ENCODE measurements at regions not wholly inside any gene's neighbourhood (a gene's known extent, or its start where the extent isn't known, plus 50 kb on each side); places are given as distances from the start of the nearest gene placed in this dataset.

GRCh38 chr14:38777401-38777800 lies 325.6 kb downstream of the SEC23A start:
- intact Hi-C loops (cut with micrococcal nuclease) (no loop called here), dilution Hi-C loops (cut with HindIII; ENCODE audit: low sequenced_read_pairs, unreplicated experiment) (no loop called here), in situ Hi-C loops (cut with MboI; ENCODE audit: low sequenced_read_pairs) (no loop called here)
- POLR2A ChIA-PET (ENCODE audit: unreplicated experiment), result no interaction called here
- H3K36me3 ChIP-seq (ENCODE audit: control insufficient read depth, insufficient read depth, low read length), result no peaks in the 10 kb centered on the region
- no TSS peak for BruUV-seq (replicated peaks)
- no peaks in the 10 kb centered on the region for H3K79me1 ChIP-seq (ENCODE audit: low read depth in 1 of 2, low read length in 2 of 2)
- no peak overlapping the region for H3K4ac ChIP-seq (ENCODE audit: low read depth, low read length)
- H3K9ac ChIP-seq (ENCODE audit: low read depth, low read length), result no peak overlapping the region
- H2BK20ac ChIP-seq (ENCODE audit: low read depth, low read length), result no peak overlapping the region
- TF ChIP-seq CEBPB (IDR thresholded peaks at IDR 0.05; ENCODE audit: low read depth, low read length) (no peak), NFE2L2 (IDR thresholded peaks at IDR 0.05; ENCODE audit: low read depth, low read length) (no peak), CHD1 (IDR thresholded peaks at IDR 0.05; ENCODE audit: low read depth, low read length) (no peak), MAFK (IDR thresholded peaks at IDR 0.05; ENCODE audit: low read depth, low read length) (no peak), SMC3 (IDR thresholded peaks at IDR 0.05; ENCODE audit: low read depth, low read length) (no peak), BHLHE40 (IDR thresholded peaks at IDR 0.05; ENCODE audit: low read depth, low read length) (no peak), POLR2A (IDR thresholded peaks at IDR 0.05; ENCODE audit: low read depth, low read length) (no peak), FOS (IDR thresholded peaks at IDR 0.05; ENCODE audit: low read depth, low read length) (no peak), MXI1 (IDR thresholded peaks at IDR 0.05; ENCODE audit: borderline replicate concordance, low read depth, low read length) (no peak), RCOR1 (IDR thresholded peaks at IDR 0.05; ENCODE audit: insufficient replicate concordance, low read length) (no peak), USF2 (IDR thresholded peaks at IDR 0.05; ENCODE audit: low read depth, low read length) (no peak), RFX5 (IDR thresholded peaks at IDR 0.05; ENCODE audit: low read depth, low read length) (no peak), MAZ (IDR thresholded peaks at IDR 0.05; ENCODE audit: borderline replicate concordance, low read depth, low read length) (no peak)
- TF ChIP-seq, protein P1, sequence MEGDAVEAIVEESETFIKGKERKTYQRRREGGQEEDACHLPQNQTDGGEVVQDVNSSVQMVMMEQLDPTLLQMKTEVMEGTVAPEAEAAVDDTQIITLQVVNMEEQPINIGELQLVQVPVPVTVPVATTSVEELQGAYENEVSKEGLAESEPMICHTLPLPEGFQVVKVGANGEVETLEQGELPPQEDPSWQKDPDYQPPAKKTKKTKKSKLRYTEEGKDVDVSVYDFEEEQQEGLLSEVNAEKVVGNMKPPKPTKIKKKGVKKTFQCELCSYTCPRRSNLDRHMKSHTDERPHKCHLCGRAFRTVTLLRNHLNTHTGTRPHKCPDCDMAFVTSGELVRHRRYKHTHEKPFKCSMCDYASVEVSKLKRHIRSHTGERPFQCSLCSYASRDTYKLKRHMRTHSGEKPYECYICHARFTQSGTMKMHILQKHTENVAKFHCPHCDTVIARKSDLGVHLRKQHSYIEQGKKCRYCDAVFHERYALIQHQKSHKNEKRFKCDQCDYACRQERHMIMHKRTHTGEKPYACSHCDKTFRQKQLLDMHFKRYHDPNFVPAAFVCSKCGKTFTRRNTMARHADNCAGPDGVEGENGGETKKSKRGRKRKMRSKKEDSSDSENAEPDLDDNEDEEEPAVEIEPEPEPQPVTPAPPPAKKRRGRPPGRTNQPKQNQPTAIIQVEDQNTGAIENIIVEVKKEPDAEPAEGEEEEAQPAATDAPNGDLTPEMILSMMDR (conservative IDR thresholded peaks at IDR 0.05; ENCODE audit: low read depth, low read length), result no peak
- TF ChIP-seq, protein P2, sequence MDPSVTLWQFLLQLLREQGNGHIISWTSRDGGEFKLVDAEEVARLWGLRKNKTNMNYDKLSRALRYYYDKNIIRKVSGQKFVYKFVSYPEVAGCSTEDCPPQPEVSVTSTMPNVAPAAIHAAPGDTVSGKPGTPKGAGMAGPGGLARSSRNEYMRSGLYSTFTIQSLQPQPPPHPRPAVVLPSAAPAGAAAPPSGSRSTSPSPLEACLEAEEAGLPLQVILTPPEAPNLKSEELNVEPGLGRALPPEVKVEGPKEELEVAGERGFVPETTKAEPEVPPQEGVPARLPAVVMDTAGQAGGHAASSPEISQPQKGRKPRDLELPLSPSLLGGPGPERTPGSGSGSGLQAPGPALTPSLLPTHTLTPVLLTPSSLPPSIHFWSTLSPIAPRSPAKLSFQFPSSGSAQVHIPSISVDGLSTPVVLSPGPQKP (IDR thresholded peaks at IDR 0.05; ENCODE audit: borderline replicate concordance, low read depth, low read length), result no peak
- no peak overlapping the region for H3K23ac ChIP-seq (ENCODE audit: low read depth, low read length)
- H3K9me1 ChIP-seq (ENCODE audit: insufficient read depth, low read length), result no peaks in the 10 kb centered on the region
- no peak overlapping the region for H2AK9ac ChIP-seq (replicated peaks; ENCODE audit: low read depth, low read length, poor library complexity)
- no peak overlapping the region for H2BK120ac ChIP-seq (ENCODE audit: low read depth, low read length)
- CTCF ChIA-PET, result no interaction called here
- H2AK5ac ChIP-seq (ENCODE audit: low read depth, low read length), result no peak overlapping the region
- H2BK15ac ChIP-seq (ENCODE audit: low read depth, low read length), result no peak overlapping the region
- H3K27ac ChIP-seq (ENCODE audit: insufficient read depth, low read length), result no peak overlapping the region
- H3K4me2 ChIP-seq (ENCODE audit: low read depth, low read length), result no peak overlapping the region
- H3K9me3 ChIP-seq (ENCODE audit: control insufficient read depth, insufficient read depth, low read length), result no peaks in the 10 kb centered on the region
- no CpG with 5 or more reads among the region's 1 CpG for WGBS, 2 experiments (ENCODE audit: extremely low coverage in 2 of 2, insufficient read length in 1 of 2)
- no peaks in the 10 kb centered on the region for H4K20me1 ChIP-seq (ENCODE audit: insufficient read depth, low read length)
- H3K4me1 ChIP-seq (ENCODE audit: control insufficient read depth, insufficient read depth, low read length), result no peaks in the 10 kb centered on the region
- no peak overlapping the region for H2AFZ ChIP-seq (replicated peaks; ENCODE audit: low read length, poor library complexity)
- H3K18ac ChIP-seq (ENCODE audit: low read depth, low read length), result no peak overlapping the region
- no peak overlapping the region for H3K4me3 ChIP-seq (ENCODE audit: insufficient read depth, low read depth, low read length)
- H3K56ac ChIP-seq (ENCODE audit: extremely low read depth, insufficient read depth, low read length), result no peak overlapping the region
- H3K27me3 ChIP-seq (ENCODE audit: control insufficient read depth, insufficient read depth, low read length), result no peaks in the 10 kb centered on the region
- no peak overlapping the region for H4K8ac ChIP-seq (ENCODE audit: low read depth in 2 of 2, low read length in 2 of 2)
- no peak overlapping the region for H4K91ac ChIP-seq (ENCODE audit: insufficient read depth, low read depth, low read length)
- no peak for DNase-seq
- no peak overlapping the region for H2BK5ac ChIP-seq (ENCODE audit: low read depth, low read length, poor library complexity, severe bottlenecking)
- H3K14ac ChIP-seq (replicated peaks; ENCODE audit: low read depth, low read length), result no peak overlapping the region
- no peak for ATAC-seq (ENCODE audit: low read depth)
- H4K5ac ChIP-seq (ENCODE audit: low read depth, low read length), result no peak overlapping the region
